CD8-positive, alpha-beta memory T cell (primary cell): ENCODE measurements at regions not wholly inside any gene's neighbourhood (a gene's known extent, or its start where the extent isn't known, plus 50 kb on each side); places are given as distances from the start of the nearest gene placed in this dataset.

Experiments used
- CTCF ChIA-PET: fragments of 350-600 bp; sonication (Branson Sonifier 250); formaldehyde crosslinking; loops from one replicate; lab custom pipeline; 2021; ENCODE audit warnings: antibody characterized with exemption; lab: Charles Lee
- POLR2A ChIA-PET: fragments of 350-600 bp; sonication (Branson Sonifier 250); formaldehyde crosslinking; loops from one replicate; lab custom pipeline; 2021; ENCODE audit warnings: antibody characterized with exemption; lab: Charles Lee
- DNase-seq, 5 donors: peaks; one replicate each; pipeline versions ENCODE4 v3.0.0 to v3.0.0-alpha.2; 2020 to 2022; ENCODE audit warnings: mixed read lengths in 1 of 5
- H3K27ac ChIP-seq: one replicate; pipeline ENCODE4 v1.7.0; 2013; ENCODE audit warnings: low read depth, mild to moderate bottlenecking, low read length, moderate library complexity
- H3K27me3 ChIP-seq: 2 replicates; pipeline ENCODE4 v1.7.0; 2013; ENCODE audit warnings: low read length, mild to moderate bottlenecking; ENCODE audit not compliant: insufficient read depth, poor library complexity, severe bottlenecking
- H3K36me3 ChIP-seq: 2 replicates; pipeline ENCODE4 v1.7.0; 2013; ENCODE audit warnings: mild to moderate bottlenecking, low read length, moderate library complexity; ENCODE audit not compliant: insufficient read depth
- H3K4me1 ChIP-seq: 2 replicates; pipeline ENCODE4 v1.7.0; 2013; ENCODE audit warnings: mild to moderate bottlenecking, low read length, moderate library complexity; ENCODE audit not compliant: insufficient read depth
- H3K4me3 ChIP-seq: 2 replicates; pipeline ENCODE4 v1.7.0; 2013; ENCODE audit warnings: mild to moderate bottlenecking, low read length
- H3K9me3 ChIP-seq: 2 replicates; pipeline ENCODE4 v1.7.0; 2013; ENCODE audit warnings: mild to moderate bottlenecking, low read length
- H3K27ac Mint-ChIP-seq, 8 donors: one replicate each; pipeline ENCODE4 v1.8.0; 2020 to 2021; ENCODE audit warnings: mixed read lengths in 8 of 8, mild to moderate bottlenecking in 6 of 8, inconsistent platforms in 3 of 8, moderate library complexity in 3 of 8
- H3K27me3 Mint-ChIP-seq, 2 donors: one replicate each; pipeline ENCODE4 v1.8.0; 2020 to 2021; ENCODE audit warnings: mixed read lengths in 2 of 2, mild to moderate bottlenecking in 1 of 2, moderate library complexity in 1 of 2
- H3K36me3 Mint-ChIP-seq, 3 donors: one replicate each; pipeline ENCODE4 v1.8.0; 2020 to 2021; ENCODE audit warnings: mixed read lengths in 3 of 3, inconsistent platforms in 1 of 3, mild to moderate bottlenecking in 1 of 3
- H3K4me1 Mint-ChIP-seq, 3 donors: one replicate each; pipeline ENCODE4 v1.8.0; 2020 to 2021; ENCODE audit warnings: mixed read lengths in 3 of 3, inconsistent platforms in 1 of 3, mild to moderate bottlenecking in 1 of 3
- H3K4me3 Mint-ChIP-seq, 7 donors: one replicate each; pipeline ENCODE4 v1.8.0; 2020 to 2021; ENCODE audit warnings: mixed read lengths in 7 of 7, mild to moderate bottlenecking in 6 of 7, moderate library complexity in 4 of 7, inconsistent platforms in 2 of 7
- H3K9me3 Mint-ChIP-seq, 5 donors: one replicate each; pipeline ENCODE4 v1.8.0; 2020 to 2022; ENCODE audit warnings: mixed read lengths in 5 of 5, mild to moderate bottlenecking in 3 of 5, moderate library complexity in 2 of 5, inconsistent platforms in 1 of 5

- ChIA-PET CTCF (interaction anchor here (1.1 kb wide), 1 partner anchor 9 kb away, joined by 3 read pairs; no protein-coding TSS in a partner anchor), POLR2A (no interaction called here)
- no peaks in the 10 kb centered on the region for H3K4me1 Mint-ChIP-seq
- no peaks in the 10 kb centered on the region for H3K4me1 ChIP-seq
- H3K27ac ChIP-seq: no peak overlapping the region
- H3K27ac Mint-ChIP-seq: no peak overlapping the region
- H3K9me3 Mint-ChIP-seq: peaks cover 4 to 20% (median 11%) of the 10 kb centered on the region in 5 donors
- peaks cover 7 to 27% of the 10 kb centered on the region in 2 donors for H3K27me3 Mint-ChIP-seq
- no peak for DNase-seq
- no peaks in the 10 kb centered on the region for H3K9me3 ChIP-seq
- no peak overlapping the region for H3K4me3 ChIP-seq
- no peaks in the 10 kb centered on the region for H3K27me3 ChIP-seq
- peaks cover 0 to 5% (median 0%) of the 10 kb centered on the region in 3 donors for H3K36me3 Mint-ChIP-seq
- no peak overlapping the region for H3K4me3 Mint-ChIP-seq
- H3K36me3 ChIP-seq: no peaks in the 10 kb centered on the region
Measured at GRCh38 chr14:49438256-49438770, 147.9 kb downstream of the RPS29 start.

DNA sequence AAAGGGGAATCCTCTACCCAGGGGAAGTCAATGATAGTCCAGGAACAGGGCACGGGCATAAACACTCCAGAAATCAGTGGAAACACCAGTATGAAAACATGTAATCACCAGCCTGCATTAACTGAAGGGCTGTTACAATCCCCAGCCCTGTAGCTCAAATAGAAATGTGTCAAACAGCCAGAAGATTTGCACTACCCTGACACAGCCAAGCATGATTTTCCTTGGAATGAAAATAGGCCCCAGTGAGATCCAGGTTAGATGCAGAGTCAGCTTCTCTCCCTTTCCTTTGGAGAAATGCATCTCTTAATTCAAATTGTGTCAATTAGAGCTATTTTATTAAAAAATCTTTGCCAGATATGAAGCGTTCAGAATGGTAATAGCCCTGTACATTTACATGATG, 158.1 kb downstream of the RPS29 start:
- no peaks in the 10 kb centered on the region for H3K9me3 ChIP-seq
- POLR2A ChIA-PET: no interaction called here
- H3K4me3 Mint-ChIP-seq: no peak overlapping the region
- H3K27me3 Mint-ChIP-seq: peaks cover 13 to 61% of the 10 kb centered on the region in 2 donors
- H3K4me1 Mint-ChIP-seq: no peaks in the 10 kb centered on the region
- H3K36me3 ChIP-seq: no peaks in the 10 kb centered on the region
- no peak overlapping the region for H3K4me3 ChIP-seq
- H3K36me3 Mint-ChIP-seq: peaks cover 0 to 9% (median 3%) of the 10 kb centered on the region in 3 donors
- H3K27ac ChIP-seq: no peak overlapping the region
- H3K27ac Mint-ChIP-seq: no peak overlapping the region
- DNase-seq: no peak
- H3K9me3 Mint-ChIP-seq: peaks cover 17 to 35% (median 34%) of the 10 kb centered on the region in 5 donors
- CTCF ChIA-PET: no interaction called here
- H3K4me1 ChIP-seq: no peaks in the 10 kb centered on the region
- H3K27me3 ChIP-seq: no peaks in the 10 kb centered on the region

DNA sequence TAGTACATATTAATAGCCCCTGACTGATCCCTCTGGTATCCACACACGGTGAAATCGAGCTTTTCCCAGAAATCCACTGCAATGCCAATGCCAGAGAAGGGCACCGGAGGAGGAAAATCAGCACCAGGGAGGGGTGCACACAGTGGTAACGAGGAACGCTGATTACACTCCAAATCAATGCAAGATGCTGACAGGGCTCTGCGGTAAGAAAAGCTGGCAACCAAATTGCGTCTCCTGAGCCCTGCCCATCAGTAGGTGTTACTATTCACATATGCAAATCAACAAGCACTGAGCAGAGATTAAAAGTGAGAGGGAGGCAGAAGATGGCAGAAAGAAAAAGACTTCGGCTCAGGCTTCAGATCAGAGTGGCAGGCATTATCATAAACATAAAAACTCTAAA, 159.1 kb downstream of the RPS29 start:
- Histone ChIP-seq H3K4me3 (no peak overlapping the region), H3K27me3 (no peaks in the 10 kb centered on the region), H3K4me1 (no peaks in the 10 kb centered on the region), H3K9me3 (no peaks in the 10 kb centered on the region), H3K27ac (no peak overlapping the region), H3K36me3 (no peaks in the 10 kb centered on the region)
- H3K36me3 Mint-ChIP-seq: peaks cover 0 to 6% (median under 1%) of the 10 kb centered on the region in 3 donors
- no peaks in the 10 kb centered on the region for H3K4me1 Mint-ChIP-seq
- peak overlapping the region in 1 of 8 donors; percentile 27 for H3K27ac Mint-ChIP-seq
- peaks cover 12 to 26% (median 24%) of the 10 kb centered on the region in 5 donors for H3K9me3 Mint-ChIP-seq
- POLR2A ChIA-PET: no interaction called here
- peaks cover 9 to 59% of the 10 kb centered on the region in 2 donors for H3K27me3 Mint-ChIP-seq
- DNase-seq: no peak
- CTCF ChIA-PET: no interaction called here
- H3K4me3 Mint-ChIP-seq: no peak overlapping the region

- Histone ChIP-seq H3K4me1 (no peaks in the 10 kb centered on the region), H3K9me3 (no peaks in the 10 kb centered on the region), H3K36me3 (no peaks in the 10 kb centered on the region), H3K27ac (no peak overlapping the region), H3K4me3 (no peak overlapping the region), H3K27me3 (no peaks in the 10 kb centered on the region)
- no peak for DNase-seq
- POLR2A ChIA-PET: no interaction called here
- Mint-ChIP-seq H3K4me1 (no peaks in the 10 kb centered on the region), H3K27me3 (peaks cover 11 to 60% of the 10 kb centered on the region in 2 donors), H3K9me3 (peaks cover 6 to 14% (median 14%) of the 10 kb centered on the region in 5 donors), H3K4me3 (no peak overlapping the region), H3K27ac (no peak overlapping the region), H3K36me3 (no peaks in the 10 kb centered on the region)
- CTCF ChIA-PET: no interaction called here
Measured at GRCh38 chr14:49425921-49426320, 160.3 kb downstream of the RPS29 start.

DNA sequence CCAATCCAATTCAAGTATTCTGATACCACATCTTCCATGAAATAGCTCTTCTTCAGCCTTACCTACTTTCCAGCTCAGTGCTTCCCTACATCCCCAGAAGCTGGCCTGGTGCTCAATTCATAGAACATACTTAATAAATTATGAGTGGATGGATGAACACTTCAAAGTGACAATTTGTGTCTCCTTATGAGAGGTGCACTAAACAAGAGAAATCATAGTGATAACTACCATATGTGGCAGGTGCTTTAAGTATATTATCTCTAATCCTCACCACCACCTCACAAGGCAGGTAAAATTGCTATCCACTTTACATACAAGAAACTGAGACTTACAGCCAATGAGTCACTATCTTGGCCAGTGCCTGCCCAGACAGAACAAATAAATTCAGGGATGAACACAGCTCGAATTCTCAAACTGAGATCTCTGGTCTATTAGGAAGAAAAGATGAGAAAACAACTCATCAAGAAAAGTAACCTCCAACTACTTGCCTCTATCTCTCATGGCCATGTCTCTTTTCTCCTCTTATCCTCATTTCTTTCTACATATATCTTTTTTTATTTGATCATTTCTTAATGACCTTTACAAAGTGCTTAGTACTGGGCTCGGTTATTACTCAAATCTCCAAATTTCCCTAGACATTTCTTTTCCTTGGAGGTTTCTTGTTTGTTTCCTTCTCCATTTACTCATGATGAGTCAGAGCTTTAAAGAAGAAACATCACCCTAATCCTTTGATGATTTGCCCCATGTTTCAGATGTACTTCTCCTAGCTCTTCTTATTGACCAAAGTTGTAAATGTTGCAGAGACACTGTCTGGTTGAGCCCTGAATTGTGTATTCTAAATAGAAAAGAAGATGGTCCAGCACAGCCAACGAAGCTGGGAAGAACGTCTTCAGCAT, 161.5 kb downstream of the RPS29 start:
- Mint-ChIP-seq H3K4me3 (no peak overlapping the region), H3K4me1 (no peaks in the 10 kb centered on the region), H3K36me3 (no peaks in the 10 kb centered on the region), H3K27me3 (peaks cover 18 to 67% of the 10 kb centered on the region in 2 donors), H3K27ac (no peak overlapping the region), H3K9me3 (peaks cover 0 to 4% (median 1%) of the 10 kb centered on the region in 5 donors)
- POLR2A ChIA-PET: no interaction called here
- no peak overlapping the region for H3K27ac ChIP-seq
- CTCF ChIA-PET: no interaction called here
- DNase-seq: no peak
- H3K4me1 ChIP-seq: no peaks in the 10 kb centered on the region
- no peaks in the 10 kb centered on the region for H3K9me3 ChIP-seq
- H3K27me3 ChIP-seq: no peaks in the 10 kb centered on the region
- H3K36me3 ChIP-seq: no peaks in the 10 kb centered on the region
- H3K4me3 ChIP-seq: no peak overlapping the region

DNA sequence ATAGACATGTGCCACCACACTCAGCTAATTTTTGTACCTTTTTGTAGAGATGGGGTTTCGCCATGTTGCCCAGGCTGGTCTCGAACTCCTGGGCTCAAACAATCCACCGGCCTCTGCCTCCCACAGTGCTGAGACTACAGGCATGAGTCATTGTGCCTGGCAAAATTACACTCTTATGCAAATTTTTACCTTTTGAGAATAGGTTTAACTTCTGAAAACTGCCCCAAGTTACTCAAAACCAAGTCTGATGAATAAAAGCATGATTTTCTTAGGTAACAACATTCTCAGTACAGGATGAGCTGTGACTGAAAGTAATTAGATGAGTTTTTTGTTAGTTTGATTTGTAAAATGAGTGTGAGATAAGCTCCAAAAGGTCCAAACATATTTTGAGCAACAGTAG, 166.0 kb downstream of the RPS29 start:
- Histone ChIP-seq H3K4me3 (no peak overlapping the region), H3K27ac (no peak overlapping the region), H3K27me3 (no peaks in the 10 kb centered on the region), H3K36me3 (no peaks in the 10 kb centered on the region), H3K9me3 (no peaks in the 10 kb centered on the region), H3K4me1 (no peaks in the 10 kb centered on the region)
- POLR2A ChIA-PET: no interaction called here
- H3K4me1 Mint-ChIP-seq: no peaks in the 10 kb centered on the region
- no peak overlapping the region for H3K4me3 Mint-ChIP-seq
- no peak for DNase-seq
- H3K9me3 Mint-ChIP-seq: no peaks in the 10 kb centered on the region
- no peaks in the 10 kb centered on the region for H3K36me3 Mint-ChIP-seq
- H3K27me3 Mint-ChIP-seq: peaks cover 12 to 57% of the 10 kb centered on the region in 2 donors
- CTCF ChIA-PET: no interaction called here
- no peak overlapping the region for H3K27ac Mint-ChIP-seq

DNA sequence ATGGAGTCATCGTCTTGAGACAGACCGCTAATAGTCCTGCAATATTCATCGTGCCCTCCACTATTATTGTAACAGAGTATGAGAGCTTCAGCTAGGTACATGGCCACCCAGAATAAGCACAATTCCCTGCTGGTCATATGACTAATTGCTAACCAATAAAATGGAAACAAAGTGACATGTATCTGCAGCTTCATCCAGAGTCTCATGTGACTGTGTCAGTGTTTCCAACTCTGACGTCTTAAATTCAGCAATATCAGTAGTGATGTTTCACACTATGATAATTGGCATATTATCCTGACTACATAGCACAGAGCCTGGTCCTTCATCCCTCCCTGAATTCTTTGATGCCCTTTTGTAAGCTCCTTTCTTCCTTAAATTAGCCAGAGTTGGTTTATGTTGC, 167.4 kb downstream of the RPS29 start:
- no peaks in the 10 kb centered on the region for H3K36me3 ChIP-seq
- no peak overlapping the region for H3K27ac Mint-ChIP-seq
- H3K27ac ChIP-seq: no peak overlapping the region
- H3K27me3 ChIP-seq: no peaks in the 10 kb centered on the region
- no peak overlapping the region for H3K4me3 ChIP-seq
- H3K4me1 ChIP-seq: no peaks in the 10 kb centered on the region
- H3K36me3 Mint-ChIP-seq: no peaks in the 10 kb centered on the region
- DNase-seq: no peak
- H3K4me1 Mint-ChIP-seq: no peaks in the 10 kb centered on the region
- H3K4me3 Mint-ChIP-seq: no peak overlapping the region
- POLR2A ChIA-PET: no interaction called here
- CTCF ChIA-PET: no interaction called here
- no peaks in the 10 kb centered on the region for H3K9me3 ChIP-seq
- H3K9me3 Mint-ChIP-seq: no peaks in the 10 kb centered on the region
- peaks cover 18 to 47% of the 10 kb centered on the region in 2 donors for H3K27me3 Mint-ChIP-seq

- no peak overlapping the region for H3K4me3 ChIP-seq
- Mint-ChIP-seq H3K36me3 (no peaks in the 10 kb centered on the region), H3K4me1 (no peaks in the 10 kb centered on the region), H3K9me3 (no peaks in the 10 kb centered on the region), H3K4me3 (no peak overlapping the region), H3K27me3 (peaks cover 20 to 45% of the 10 kb centered on the region in 2 donors), H3K27ac (no peak overlapping the region)
- H3K36me3 ChIP-seq: no peaks in the 10 kb centered on the region
- CTCF ChIA-PET: no interaction called here
- H3K27me3 ChIP-seq: no peaks in the 10 kb centered on the region
- no peaks in the 10 kb centered on the region for H3K9me3 ChIP-seq
- POLR2A ChIA-PET: no interaction called here
- no peaks in the 10 kb centered on the region for H3K4me1 ChIP-seq
- no peak for DNase-seq
- H3K27ac ChIP-seq: no peak overlapping the region
Measured at GRCh38 chr14:49417790-49418189, 168.4 kb downstream of the RPS29 start.
